Left forelimb (tissue), 1 donor: ENCODE measurements at regions not wholly inside any gene's neighbourhood (a gene's known extent, or its start where the extent isn't known, plus 50 kb on each side); places are given as distances from the start of the nearest gene placed in this dataset.

ENCODE experiments used
- DNase-seq: peaks from one replicate; pipeline ENCODE4 v3.0.0-alpha.2; 2018; ENCODE audit warnings: low spot score

DNA sequence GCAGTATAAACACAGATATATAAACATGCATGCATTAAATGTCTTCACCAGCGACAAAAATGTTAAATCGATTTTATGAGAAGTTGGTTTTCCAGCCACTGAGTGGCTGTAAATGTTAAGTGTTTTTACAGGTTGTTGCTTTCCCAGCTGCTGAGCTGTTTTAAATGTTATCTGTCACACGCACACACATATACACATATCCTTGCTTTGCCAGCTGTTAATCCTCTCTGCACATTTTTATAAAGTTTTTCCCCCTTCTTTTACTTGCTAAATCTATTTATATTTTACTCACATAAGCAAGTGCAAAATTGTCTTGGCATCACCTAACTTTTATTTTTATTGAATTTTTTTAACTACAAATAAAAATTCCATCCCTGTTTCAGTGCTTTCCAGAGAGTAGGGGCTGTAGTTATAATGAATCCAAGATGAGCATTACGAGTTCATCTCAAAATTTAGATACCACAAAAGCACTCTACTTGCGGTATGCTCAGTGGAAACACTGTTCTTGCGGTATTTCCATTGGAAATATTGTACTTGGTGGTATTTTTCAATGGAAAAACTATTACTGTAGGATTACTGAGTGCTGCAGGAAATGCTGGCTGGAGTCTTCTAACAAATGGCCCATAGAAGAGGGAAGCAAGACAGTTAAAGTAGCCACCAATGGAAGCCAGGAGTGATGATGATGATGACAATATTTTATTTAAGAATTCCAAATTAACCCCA is 124.9 kb upstream of the KCNJ16 start:
- DNase-seq, result no peak

GRCh38 chr17:69950701-69951418 is 124.2 kb upstream of the KCNJ16 start:
- DNase-seq, result no peak

GRCh38 chr17:69954241-69954925 is 120.6 kb upstream of the KCNJ16 start:
- DNase-seq, result no peak

DNA sequence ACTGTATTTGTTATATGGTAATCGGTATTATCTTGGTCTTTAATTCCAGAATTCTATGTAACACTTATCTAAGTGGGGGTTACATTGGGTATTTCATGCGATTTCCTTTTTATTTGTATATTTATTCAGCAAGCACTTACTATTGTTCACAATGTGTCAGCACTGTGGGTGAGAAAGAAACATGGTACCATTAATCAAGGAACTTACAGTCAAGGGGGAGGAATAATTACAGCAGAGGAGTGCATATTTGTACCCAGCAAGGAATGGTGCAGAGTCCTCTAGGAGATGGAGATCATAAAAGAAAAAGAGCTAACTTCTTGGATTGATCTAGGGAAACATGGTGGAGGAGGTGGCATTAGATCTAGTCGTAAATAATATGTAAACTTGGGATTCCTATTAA is 117.0 kb upstream of the KCNJ16 start:
- DNase-seq, result no peak

DNA sequence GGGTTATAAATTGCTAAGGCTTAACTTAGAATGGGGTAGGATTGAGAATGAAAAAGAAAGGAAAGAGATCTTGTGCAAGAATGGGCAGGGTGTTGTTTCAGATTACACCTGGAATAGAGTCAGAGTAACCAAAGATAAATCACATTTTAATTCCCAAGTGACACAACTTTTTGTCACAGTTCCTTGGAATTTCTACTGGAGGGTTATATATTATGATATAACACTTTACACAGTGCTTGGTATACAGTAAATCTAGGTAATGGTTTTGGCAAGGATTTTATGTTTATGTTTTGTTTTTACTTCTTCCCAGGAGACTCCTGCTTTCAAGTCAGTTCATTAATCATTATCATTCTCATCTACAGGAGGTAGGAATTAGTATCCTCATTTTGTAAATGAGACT is 115.7 kb upstream of the KCNJ16 start:
- DNase-seq, result no peak

DNA sequence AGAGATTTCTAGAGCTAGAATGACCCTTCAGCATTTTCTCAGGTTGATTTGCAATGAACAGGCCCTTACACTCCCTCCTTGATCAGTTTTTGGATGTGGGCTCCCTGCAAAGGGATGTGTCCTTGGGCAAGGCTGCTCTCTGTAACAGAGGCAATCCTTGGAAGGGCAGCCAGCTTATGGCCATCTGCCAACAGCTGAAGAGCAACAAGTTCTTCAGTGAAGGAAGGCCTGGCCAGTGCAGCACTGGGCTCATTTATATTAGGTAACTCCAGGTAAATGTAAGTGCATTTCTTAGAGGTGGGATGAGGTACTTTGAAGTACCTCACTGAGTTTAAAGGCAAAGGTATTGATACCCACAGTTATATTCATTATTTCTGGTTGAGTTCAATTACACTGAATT is 114.3 kb upstream of the KCNJ16 start:
- no peak for DNase-seq

- DNase-seq, result peak; percentile 82
Measured at GRCh38 chr17:69961501-69962145, 113.4 kb upstream of the KCNJ16 start.

DNA sequence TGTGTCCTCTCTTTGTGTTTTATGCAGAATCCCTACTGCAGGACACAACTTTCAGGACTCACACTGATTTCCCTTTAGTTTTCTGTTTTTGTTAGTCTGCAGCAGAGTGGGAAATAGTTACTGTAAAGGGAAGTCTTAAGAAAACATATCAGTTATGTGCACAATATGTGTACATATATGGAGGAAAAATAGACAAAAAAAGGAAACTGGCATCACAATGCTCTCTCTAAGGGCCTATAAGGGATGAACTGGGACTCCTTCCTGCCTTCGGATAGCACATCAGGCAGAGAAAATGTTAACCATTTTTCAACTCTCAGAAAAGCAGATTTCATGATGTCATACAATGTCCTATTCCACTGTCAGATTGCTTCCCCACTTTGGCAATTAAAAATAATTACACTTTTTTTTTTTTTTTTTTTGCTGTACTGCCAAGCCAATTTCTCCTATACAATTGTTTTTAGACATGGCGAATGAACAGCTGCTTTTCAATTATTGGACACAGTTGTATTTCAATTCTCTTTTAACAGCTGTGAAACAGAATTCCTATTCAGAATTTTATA is 112.5 kb upstream of the KCNJ16 start:
- no peak for DNase-seq

- DNase-seq, result no peak
Measured at GRCh38 chr17:69967910-69968411, 107.1 kb upstream of the KCNJ16 start.

DNA sequence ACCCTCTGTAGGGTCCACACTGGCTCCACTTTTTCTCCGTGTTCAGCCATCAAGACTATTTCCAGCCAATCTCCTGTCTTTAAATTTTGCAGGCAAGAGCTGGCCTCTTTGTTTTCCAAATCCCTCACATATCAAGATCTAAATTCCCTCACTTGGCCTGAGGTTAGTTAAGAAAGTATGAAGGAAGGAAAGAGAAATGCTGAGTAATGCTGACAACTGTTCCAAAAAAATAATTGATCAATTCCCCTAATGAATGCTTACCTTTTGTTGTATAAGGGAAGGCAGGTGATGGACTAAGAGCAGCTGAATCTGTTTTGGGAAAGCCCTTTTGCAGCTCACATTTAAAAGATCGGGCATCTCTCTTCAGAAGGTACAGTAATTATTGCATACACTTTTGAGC is 105.1 kb upstream of the KCNJ16 start:
- no peak for DNase-seq

DNA sequence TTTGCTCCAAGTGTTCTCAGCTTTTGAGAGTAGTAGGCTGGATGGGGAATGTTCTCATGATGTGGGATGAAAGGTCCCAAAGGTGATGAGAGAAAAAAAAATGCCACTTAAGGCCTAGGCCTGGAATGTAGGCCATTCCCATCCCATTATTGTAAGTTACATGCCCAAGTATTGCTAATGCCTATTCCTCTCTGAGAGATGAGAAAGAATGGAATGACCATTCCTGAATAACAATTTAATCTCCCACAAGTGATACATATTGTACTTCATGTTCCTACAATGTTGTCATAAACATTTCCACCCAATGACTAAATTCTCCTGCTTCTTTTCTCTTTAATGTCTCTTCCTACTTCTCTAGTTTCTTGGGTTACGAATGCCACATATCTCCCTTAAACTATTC is 102.8 kb upstream of the KCNJ16 start:
- DNase-seq, result no peak

- DNase-seq, result no peak
Measured at GRCh38 chr17:69975808-69976207, 99.2 kb upstream of the KCNJ16 start.

DNA sequence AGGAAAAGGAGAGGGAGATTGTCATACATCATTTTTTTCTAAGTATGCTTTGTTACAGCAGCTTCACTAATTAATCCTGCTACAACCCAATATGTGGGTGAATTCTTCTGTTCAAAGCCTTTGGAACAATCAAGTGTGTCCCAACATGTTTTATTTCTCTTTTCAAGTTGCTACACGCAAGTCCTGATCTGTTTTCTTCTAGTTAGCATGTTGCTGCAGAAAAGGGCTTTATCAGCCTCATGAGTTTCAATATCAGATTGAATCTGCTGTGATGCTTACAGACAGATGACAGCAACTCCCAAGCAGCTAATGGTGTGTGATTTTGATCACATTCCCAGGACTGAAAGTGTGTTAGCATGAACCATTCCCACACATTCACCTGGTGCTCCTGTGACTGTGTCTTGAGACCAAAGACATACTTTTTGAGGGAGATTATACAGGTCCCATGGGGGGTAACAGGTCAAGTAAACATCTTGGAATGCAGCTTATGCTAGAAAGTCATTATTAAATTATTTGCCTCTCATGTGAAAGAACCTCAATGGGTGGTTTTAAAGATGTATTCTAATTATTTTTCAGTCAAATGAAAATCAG is 96.9 kb upstream of the KCNJ16 start:
- no peak for DNase-seq

DNA sequence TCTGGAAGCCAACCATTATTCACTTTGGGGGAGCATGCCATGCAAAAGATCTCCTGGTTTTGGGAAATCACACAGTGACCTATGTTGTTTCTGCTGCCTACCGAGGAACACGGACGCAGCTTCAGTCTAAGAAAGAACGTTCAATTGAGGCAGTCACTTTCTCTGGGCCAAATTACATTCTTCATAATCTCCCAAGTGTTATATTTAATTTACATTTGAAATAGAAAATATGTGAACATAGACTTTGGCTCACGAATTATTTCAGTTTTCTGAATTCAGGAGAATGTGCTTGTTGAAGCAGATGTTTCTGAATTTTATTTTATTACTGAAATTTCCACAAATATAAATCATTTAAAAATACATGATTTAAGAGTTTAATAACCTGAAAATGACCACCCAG is 93.6 kb upstream of the KCNJ16 start:
- DNase-seq, result no peak

DNA sequence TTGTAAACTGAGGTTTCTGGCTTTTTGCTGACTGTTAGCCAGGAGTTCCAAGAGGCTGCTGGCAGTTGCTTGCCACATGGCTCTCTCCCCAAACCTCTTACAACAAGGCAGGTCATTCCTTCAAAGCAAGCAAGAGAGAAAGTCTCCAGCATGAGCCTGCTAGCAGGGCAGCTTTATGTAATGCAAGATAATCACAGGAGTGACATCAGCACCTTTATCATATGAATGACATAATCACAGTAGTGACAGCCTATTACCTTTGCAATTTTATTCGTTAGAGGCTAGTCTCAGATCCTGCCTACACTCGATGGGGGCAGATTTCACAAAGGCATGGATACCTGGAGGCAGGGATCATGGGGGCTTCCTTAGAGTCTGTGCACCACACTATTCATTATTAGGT is 79.5 kb upstream of the KCNJ16 start:
- DNase-seq, result no peak

- DNase-seq, result no peak
Measured at GRCh38 chr17:69997332-69997731, 77.7 kb upstream of the KCNJ16 start.

DNA sequence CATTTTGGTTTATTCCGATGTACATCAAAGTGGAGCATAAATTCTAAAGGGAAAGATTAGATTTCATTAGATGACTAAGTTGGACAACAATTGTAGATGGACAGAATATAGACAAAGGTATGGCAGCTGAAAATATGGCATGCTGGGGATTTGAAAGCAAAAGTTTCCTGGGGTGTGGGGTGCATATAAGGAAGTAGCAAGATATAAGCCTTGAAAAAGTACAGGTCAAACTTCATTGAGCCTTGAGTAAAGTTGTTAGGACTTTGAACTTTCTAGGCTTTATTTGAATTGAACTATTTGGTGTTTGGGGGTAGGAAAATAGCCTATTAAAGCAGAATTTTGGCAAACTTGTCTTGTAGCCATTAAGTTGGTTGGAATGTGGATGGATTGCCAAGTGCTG is 75.8 kb upstream of the KCNJ16 start:
- no peak for DNase-seq

DNA sequence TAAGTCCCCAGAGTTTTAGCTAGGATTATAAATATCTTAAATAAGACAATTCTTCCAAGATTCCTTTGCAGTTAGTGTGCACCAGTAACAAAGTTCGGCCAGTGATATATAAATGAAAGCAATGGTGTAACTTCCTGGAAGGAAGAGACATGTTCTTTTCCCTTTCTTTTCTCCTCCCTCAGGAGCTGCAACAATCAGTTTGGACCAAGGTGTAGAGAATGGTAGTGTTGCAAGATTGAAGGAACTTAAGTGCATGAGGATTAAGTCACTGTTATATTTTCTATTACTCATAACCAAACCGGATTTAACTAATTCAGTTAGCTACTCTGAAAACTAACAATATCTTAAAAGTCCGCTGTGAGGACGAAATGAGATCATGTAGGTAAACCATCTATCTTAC is 68.9 kb upstream of the KCNJ16 start:
- DNase-seq, result no peak

GRCh38 chr17:70011750-70012149 is 63.3 kb upstream of the KCNJ16 start:
- no peak for DNase-seq

DNA sequence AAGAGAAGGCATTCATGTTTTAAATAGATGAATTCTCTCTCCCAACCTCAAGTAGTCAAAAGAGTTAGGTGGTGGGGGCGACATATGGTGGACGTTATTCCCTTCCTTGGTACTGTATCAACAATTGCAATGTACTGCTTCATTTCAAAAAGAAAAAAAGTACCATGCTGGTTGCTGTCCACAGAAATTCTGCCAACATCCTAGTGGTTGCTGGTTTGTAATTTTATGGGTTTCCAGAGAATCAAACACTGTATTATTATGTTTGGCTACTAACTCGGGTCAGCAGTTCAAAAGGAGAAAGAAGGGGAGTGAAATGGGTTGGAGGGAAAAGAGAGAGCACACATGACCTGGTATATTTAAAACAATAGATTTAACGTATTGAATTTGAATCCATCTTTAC is 61.1 kb upstream of the KCNJ16 start:
- no peak for DNase-seq

GRCh38 chr17:70017112-70017511 is 57.9 kb upstream of the KCNJ16 start:
- DNase-seq, result no peak

- no peak for DNase-seq
Measured at GRCh38 chr17:70017941-70018340, 57.1 kb upstream of the KCNJ16 start.
